Right lobe of liver (tissue), 4 donors: ENCODE measurements at regions not wholly inside any gene's neighbourhood (a gene's known extent, or its start where the extent isn't known, plus 50 kb on each side); places are given as distances from the start of the nearest gene placed in this dataset.

Experiments used
- POLR2A ChIP-seq: fragments of 450-650 bp; IDR thresholded peaks from one replicate; pipeline ENCODE4 v1.6.1; 2017; ENCODE audit warnings: antibody characterized with exemption, mild to moderate bottlenecking
- TF ChIP-seq, protein P1 (sequence below), 4 donors: fragments of 200-600 bp in 3 of 4; fragments of 450-650 bp in 1 of 4; IDR thresholded peaks; one replicate each; pipeline versions ENCODE4 v1.5.1 to v1.8.0; 2016 to 2022; ENCODE audit warnings: antibody characterized with exemption in 4 of 4, mild to moderate bottlenecking in 2 of 4
- donor health status: DM: no; HTN: no; CAD: no.
- donor health status: DM: no; HTN: no; CAD: no.
- donor health status: DM: no; HTN: yes; CAD: no.

DNA sequence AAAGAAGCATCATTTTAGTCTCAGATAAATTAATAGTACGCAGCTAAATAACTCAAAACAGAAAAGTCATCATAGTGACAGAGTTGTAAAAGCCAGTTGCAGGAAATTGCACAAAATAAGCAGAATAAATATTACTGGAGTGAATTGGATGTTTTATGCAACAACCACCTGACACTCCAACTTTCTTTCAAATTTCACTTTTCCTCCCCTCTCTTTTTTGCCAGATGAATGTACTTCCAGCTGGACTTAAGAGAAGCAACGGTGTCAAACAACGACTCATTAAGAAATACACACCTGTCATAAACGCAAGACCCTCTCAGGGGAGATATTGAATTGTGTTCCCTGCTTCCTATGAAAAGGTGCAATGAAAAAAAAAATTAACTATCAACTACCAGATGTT is 120.2 kb upstream of the HCCS start:
- TF ChIP-seq POLR2A, result no peak
- TF ChIP-seq, protein P1, sequence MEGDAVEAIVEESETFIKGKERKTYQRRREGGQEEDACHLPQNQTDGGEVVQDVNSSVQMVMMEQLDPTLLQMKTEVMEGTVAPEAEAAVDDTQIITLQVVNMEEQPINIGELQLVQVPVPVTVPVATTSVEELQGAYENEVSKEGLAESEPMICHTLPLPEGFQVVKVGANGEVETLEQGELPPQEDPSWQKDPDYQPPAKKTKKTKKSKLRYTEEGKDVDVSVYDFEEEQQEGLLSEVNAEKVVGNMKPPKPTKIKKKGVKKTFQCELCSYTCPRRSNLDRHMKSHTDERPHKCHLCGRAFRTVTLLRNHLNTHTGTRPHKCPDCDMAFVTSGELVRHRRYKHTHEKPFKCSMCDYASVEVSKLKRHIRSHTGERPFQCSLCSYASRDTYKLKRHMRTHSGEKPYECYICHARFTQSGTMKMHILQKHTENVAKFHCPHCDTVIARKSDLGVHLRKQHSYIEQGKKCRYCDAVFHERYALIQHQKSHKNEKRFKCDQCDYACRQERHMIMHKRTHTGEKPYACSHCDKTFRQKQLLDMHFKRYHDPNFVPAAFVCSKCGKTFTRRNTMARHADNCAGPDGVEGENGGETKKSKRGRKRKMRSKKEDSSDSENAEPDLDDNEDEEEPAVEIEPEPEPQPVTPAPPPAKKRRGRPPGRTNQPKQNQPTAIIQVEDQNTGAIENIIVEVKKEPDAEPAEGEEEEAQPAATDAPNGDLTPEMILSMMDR (IDR thresholded peaks at IDR 0.05), result no peak
